Neural crest cell (in vitro differentiated cells): ENCODE measurements at regions not wholly inside any gene's neighbourhood (a gene's known extent, or its start where the extent isn't known, plus 50 kb on each side); places are given as distances from the start of the nearest gene placed in this dataset.

ENCODE experiments used
- DNase-seq: peaks from one replicate; pipeline ENCODE4 v3.0.0; 2021; ENCODE audit warnings: low read depth, mixed read lengths, low spot score
- H3K27ac Mint-ChIP-seq: one replicate; pipeline ENCODE4 v1.8.0; 2021; ENCODE audit warnings: mild to moderate bottlenecking, mixed read lengths; ENCODE audit not compliant: unreplicated experiment
- H3K27me3 Mint-ChIP-seq: 2 replicates; pipeline ENCODE4 v1.8.0; 2021; ENCODE audit warnings: low read depth, mild to moderate bottlenecking, mixed read lengths
- H3K36me3 Mint-ChIP-seq: 2 replicates; pipeline ENCODE4 v1.8.0; 2021; ENCODE audit warnings: low read depth, mild to moderate bottlenecking, mixed read lengths
- H3K4me1 Mint-ChIP-seq: 2 replicates; pipeline ENCODE4 v1.8.0; 2021; ENCODE audit warnings: mixed read lengths
- H3K4me3 Mint-ChIP-seq: one replicate; pipeline ENCODE4 v1.8.0; 2021; ENCODE audit warnings: mild to moderate bottlenecking, mixed read lengths
- H3K9me3 Mint-ChIP-seq: 2 replicates; pipeline ENCODE4 v1.8.0; 2021; ENCODE audit warnings: mixed read lengths
- TF ChIP-seq, protein P1 (sequence below): fragments of 200-600 bp; sonication (generic); conservative IDR thresholded peaks from 2 replicates; pipeline ENCODE4 v1.5.0; 2021; ENCODE audit warnings: antibody characterized with exemption, mild to moderate bottlenecking

DNA sequence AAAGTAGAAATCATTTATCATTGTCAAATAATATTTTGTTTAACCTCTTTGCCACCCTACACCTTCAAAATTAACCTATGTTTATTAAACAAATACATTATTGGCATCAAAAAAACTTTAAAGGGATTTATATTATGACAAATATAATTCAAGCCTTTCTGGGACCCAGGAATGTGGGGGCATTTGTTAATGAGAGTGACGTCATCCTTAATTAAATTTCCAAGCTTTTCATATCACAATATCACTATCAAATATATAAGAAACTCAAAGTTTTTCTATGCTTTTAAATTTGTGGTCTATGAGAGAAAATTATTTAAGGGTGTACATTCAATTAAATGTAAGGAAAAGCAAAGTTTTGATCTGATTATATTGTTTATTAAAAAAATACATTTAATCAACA lies 307.4 kb upstream of the POU3F3 start:
- H3K4me3 Mint-ChIP-seq, result no peak overlapping the region
- H3K27ac Mint-ChIP-seq, result no peak overlapping the region
- H3K9me3 Mint-ChIP-seq, result no peaks in the 10 kb centered on the region
- H3K36me3 Mint-ChIP-seq, result no peaks in the 10 kb centered on the region
- H3K4me1 Mint-ChIP-seq, result peaks cover under 1% of the 10 kb centered on the region
- no peak for DNase-seq
- TF ChIP-seq, protein P1, sequence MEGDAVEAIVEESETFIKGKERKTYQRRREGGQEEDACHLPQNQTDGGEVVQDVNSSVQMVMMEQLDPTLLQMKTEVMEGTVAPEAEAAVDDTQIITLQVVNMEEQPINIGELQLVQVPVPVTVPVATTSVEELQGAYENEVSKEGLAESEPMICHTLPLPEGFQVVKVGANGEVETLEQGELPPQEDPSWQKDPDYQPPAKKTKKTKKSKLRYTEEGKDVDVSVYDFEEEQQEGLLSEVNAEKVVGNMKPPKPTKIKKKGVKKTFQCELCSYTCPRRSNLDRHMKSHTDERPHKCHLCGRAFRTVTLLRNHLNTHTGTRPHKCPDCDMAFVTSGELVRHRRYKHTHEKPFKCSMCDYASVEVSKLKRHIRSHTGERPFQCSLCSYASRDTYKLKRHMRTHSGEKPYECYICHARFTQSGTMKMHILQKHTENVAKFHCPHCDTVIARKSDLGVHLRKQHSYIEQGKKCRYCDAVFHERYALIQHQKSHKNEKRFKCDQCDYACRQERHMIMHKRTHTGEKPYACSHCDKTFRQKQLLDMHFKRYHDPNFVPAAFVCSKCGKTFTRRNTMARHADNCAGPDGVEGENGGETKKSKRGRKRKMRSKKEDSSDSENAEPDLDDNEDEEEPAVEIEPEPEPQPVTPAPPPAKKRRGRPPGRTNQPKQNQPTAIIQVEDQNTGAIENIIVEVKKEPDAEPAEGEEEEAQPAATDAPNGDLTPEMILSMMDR, result no peak
- no peaks in the 10 kb centered on the region for H3K27me3 Mint-ChIP-seq

DNA sequence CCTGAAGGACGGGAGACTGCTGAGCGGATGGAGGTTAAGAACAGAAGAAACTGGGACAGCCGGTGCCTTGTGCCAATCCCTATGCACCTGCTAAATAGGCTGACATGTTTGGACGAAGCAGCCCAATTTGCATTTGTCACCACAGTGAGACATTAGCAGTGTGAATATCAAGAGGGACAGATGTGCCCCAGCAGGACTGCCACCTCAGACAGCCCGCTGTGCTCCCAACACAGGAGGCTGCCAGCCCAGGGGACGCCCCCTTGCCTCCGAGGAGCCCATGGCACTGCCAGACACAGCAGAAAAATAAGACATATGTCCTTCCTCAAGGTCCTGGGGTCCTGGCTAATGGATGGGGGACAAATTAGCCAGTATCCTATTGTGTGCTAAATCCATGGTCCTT lies 306.7 kb upstream of the POU3F3 start:
- H3K4me1 Mint-ChIP-seq, result no peaks in the 10 kb centered on the region
- no peak for DNase-seq
- no peaks in the 10 kb centered on the region for H3K9me3 Mint-ChIP-seq

DNA sequence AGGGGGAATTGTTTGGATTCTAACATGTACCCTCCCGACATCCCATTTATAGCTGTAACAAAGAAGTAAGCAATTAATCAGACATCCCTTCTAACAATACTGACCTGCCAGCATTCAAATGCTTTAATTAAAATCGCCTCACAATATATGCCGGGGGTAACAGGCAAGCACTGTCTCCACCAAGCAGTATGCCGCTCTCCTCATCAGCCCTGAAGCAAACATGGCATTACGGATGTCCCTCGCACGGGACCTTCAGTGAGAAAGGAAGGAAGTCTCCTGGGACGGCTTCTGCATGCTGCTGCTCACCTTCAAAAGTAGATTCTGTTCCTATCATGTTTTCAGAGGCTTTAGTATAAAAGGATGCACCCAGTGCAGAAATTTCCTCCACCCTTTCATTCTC lies 292.7 kb upstream of the POU3F3 start:
- Mint-ChIP-seq H3K27ac (peak overlapping the region; percentile 39), H3K4me3 (no peak overlapping the region), H3K36me3 (no peaks in the 10 kb centered on the region), H3K4me1 (peaks cover 7% of the 10 kb centered on the region), H3K9me3 (no peaks in the 10 kb centered on the region), H3K27me3 (no peaks in the 10 kb centered on the region)
- no peak for DNase-seq
- TF ChIP-seq, protein P1, result no peak

More for the DNA sequence above, 306.7 kb upstream of the POU3F3 start:
- Mint-ChIP-seq H3K4me3 (no peak overlapping the region), H3K27ac (no peak overlapping the region), H3K27me3 (no peaks in the 10 kb centered on the region), H3K36me3 (no peaks in the 10 kb centered on the region)
- TF ChIP-seq, protein P1, result no peak

DNA sequence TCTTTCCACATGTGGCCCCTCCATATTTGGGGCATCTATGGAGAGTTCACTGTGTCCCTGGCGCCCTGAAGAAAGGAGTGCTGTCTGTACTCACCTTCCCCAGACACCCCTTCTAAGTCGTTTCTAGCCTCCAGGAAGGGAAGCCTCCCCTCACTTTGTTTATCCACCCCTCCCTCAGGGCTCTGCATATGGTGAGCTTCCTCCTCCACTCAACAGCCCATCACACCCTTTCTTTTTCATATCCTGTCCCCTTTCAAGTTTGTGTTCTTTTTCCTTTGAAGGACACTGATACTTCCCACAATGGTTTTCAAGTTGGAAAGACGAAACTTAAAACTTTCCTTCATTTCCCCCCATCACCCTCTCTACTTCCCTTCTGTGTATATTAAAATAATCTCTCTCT lies 291.4 kb upstream of the POU3F3 start:
- Mint-ChIP-seq H3K27me3 (no peaks in the 10 kb centered on the region), H3K9me3 (no peaks in the 10 kb centered on the region), H3K27ac (no peak overlapping the region), H3K4me3 (no peak overlapping the region), H3K4me1 (peaks cover 7% of the 10 kb centered on the region), H3K36me3 (no peaks in the 10 kb centered on the region)
- TF ChIP-seq, protein P1, result no peak
- no peak for DNase-seq

DNA sequence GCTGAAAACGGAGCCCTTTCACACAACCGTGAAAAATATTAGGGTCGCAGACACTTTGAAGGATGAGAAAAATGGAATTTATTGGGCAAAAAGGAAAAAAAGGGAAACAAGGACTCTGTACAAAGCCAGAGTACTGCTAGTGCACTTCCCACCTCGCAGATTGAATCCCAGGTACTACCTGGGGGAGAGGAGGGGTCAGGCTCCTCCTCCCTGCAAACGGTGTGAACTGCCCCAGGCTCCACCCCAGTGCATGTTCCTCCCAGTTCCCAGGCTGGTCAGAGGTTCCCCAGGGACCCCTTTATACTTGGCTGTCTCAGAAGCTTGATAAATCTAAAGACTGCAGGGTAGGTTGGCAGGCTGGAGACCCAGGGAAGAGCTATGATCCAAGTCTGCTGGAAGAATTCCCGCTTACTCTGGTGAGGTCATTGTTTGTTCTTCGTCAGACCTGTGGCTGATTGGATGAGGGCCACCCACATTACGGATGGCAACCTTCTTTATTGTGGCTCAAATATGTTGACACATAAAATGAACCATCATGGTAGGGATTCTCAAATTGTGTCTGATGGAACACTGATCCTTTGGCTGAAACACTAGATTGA lies 290.4 kb upstream of the POU3F3 start:
- Mint-ChIP-seq H3K4me3 (no peak overlapping the region), H3K9me3 (no peaks in the 10 kb centered on the region), H3K27ac (no peak overlapping the region), H3K27me3 (no peaks in the 10 kb centered on the region), H3K4me1 (peaks cover 7% of the 10 kb centered on the region), H3K36me3 (no peaks in the 10 kb centered on the region)
- TF ChIP-seq, protein P1, result no peak
- no peak for DNase-seq
